Stimulated activated CD4-positive, alpha-beta T cell treated with anti-CD3 and anti-CD28 coated beads, TNF-alpha, amount 100 ng/mL, for 4 hours (primary cell): ENCODE measurements at regions not wholly inside any gene's neighbourhood (a gene's known extent, or its start where the extent isn't known, plus 50 kb on each side); places are given as distances from the start of the nearest gene placed in this dataset.

Source experiments
- DNase-seq, 3 experiments: peaks; one replicate each; pipeline ENCODE4 v3.0.0-alpha.2; 2020; ENCODE audit warnings: low read depth in 3 of 3

- DNase-seq: no peak
Measured at GRCh38 chr15:96672629-96673028, 342.1 kb downstream of the NR2F2 start.

- no peak for DNase-seq
Measured at GRCh38 chr15:96678386-96678785, 347.9 kb downstream of the NR2F2 start.

- no peak for DNase-seq
Measured at GRCh38 chr15:96687388-96688107, 357.0 kb downstream of the NR2F2 start.

- DNase-seq: no peak
Measured at GRCh38 chr15:96690733-96691132, 360.2 kb downstream of the NR2F2 start.

- no peak for DNase-seq
Measured at GRCh38 chr15:96692826-96693225, 362.3 kb downstream of the NR2F2 start.

GRCh38 chr15:96693515-96693914, 363.0 kb downstream of the NR2F2 start:
- DNase-seq: no peak

- no peak for DNase-seq
Measured at GRCh38 chr15:96693990-96694517, 363.6 kb downstream of the NR2F2 start.

GRCh38 chr15:96695426-96695825, 364.9 kb downstream of the NR2F2 start:
- DNase-seq: no peak

GRCh38 chr15:96699871-96700401, 369.4 kb downstream of the NR2F2 start:
- DNase-seq: no peak

- DNase-seq: no peak
Measured at GRCh38 chr15:96700555-96700954, 370.1 kb downstream of the NR2F2 start.

GRCh38 chr15:96701443-96701842, 370.9 kb downstream of the NR2F2 start:
- no peak for DNase-seq

- DNase-seq: no peak
Measured at GRCh38 chr15:96701877-96702276, 371.4 kb downstream of the NR2F2 start.

- DNase-seq: no peak
Measured at GRCh38 chr15:96702589-96702988, 372.1 kb downstream of the NR2F2 start.

- DNase-seq: no peak
Measured at GRCh38 chr15:96703091-96703490, 372.6 kb downstream of the NR2F2 start.

GRCh38 chr15:96703794-96704550, 373.5 kb downstream of the NR2F2 start:
- DNase-seq: no peak

GRCh38 chr15:96716075-96716474, 385.6 kb downstream of the NR2F2 start:
- no peak for DNase-seq

- no peak for DNase-seq
Measured at GRCh38 chr15:96716478-96716877, 386.0 kb downstream of the NR2F2 start.

GRCh38 chr15:96720251-96720650, 389.8 kb downstream of the NR2F2 start:
- no peak for DNase-seq

GRCh38 chr15:96720656-96721055, 390.2 kb downstream of the NR2F2 start:
- no peak for DNase-seq

GRCh38 chr15:96728591-96728990, 398.1 kb downstream of the NR2F2 start:
- DNase-seq: no peak

GRCh38 chr15:96732704-96733103, 402.2 kb downstream of the NR2F2 start:
- DNase-seq: no peak

GRCh38 chr15:96733721-96734120, 403.2 kb downstream of the NR2F2 start:
- DNase-seq: no peak
